HCT116 (cell line): ENCODE measurements at regions not wholly inside any gene's neighbourhood (a gene's known extent, or its start where the extent isn't known, plus 50 kb on each side); places are given as distances from the start of the nearest gene placed in this dataset.

Experiments
- ATAC-seq: fragments of 200-7000 bp; cut with Tn5 transposase; 2 replicates; pipeline ENCODE4 v1.9.1; 2020; ENCODE audit warnings: mild to moderate bottlenecking, moderate library complexity
- BruUV-seq: library from RNA; stranded (reverse); fragments of 400-500 nt; replicated peaks from 2 replicates; lab custom pipeline; 2021; lab: Mats Ljungman, UMichigan
- CTCF ChIA-PET: fragments of 300-600 bp; sonication (Branson Sonifier 250); formaldehyde crosslinking; loops from one replicate; lab custom pipeline; 2021; ENCODE audit warnings: antibody characterized with exemption; lab: Charles Lee
- POLR2A ChIA-PET: fragments of 300-600, 350-600 bp; sonication (Branson Sonifier 250); formaldehyde crosslinking; loops from one replicate; lab custom pipeline; 2021; ENCODE audit warnings: antibody characterized with exemption; lab: Charles Lee
- RAD21 ChIA-PET, 2 experiments: fragments of 300-600 bp; sonication (Branson Sonifier 250); formaldehyde crosslinking; loops; one replicate each; lab custom pipeline; 2023; ENCODE audit warnings: low total read pairs in 2 of 2; ENCODE audit not compliant: uncharacterized antibody in 2 of 2, unreplicated experiment in 2 of 2, low non-redundant PET in 1 of 2; lab: Charles Lee
- DNase-seq: peaks from one replicate; pipeline ENCODE4 v3.0.0-alpha.2; 2010; ENCODE audit warnings: low read depth, low spot score
- H2AFZ ChIP-seq: fragments of 200-600 bp; shearing (Covaris generic), sonication (generic); 2 replicates; pipeline ENCODE4 v1.6.1; 2017; ENCODE audit warnings: low read depth, mixed run types, mixed read lengths, antibody characterized with exemption, low read length; ENCODE audit not compliant: poor library complexity, severe bottlenecking
- H3K27ac ChIP-seq: 2 replicates; pipeline ENCODE4 v1.5.1; 2012; ENCODE audit warnings: low read depth, low read length
- H3K27me3 ChIP-seq: fragments of 200-600 bp; sonication (generic); 2 replicates; pipeline ENCODE4 v1.6.1; 2016; ENCODE audit warnings: mixed run types, low read length, mixed read lengths; ENCODE audit not compliant: insufficient read depth
- H3K36me3 ChIP-seq, 2 experiments: fragments of 200-500 bp in 1 of 2; fragments of 200-600 bp in 1 of 2; sonication (Bioruptor generic) in 1 of 2; sonication (generic) in 1 of 2; 2 replicates each; pipeline versions ENCODE4 v1.5.1 to v1.6.1; 2014 to 2016; ENCODE audit warnings: low read length in 2 of 2, inconsistent platforms in 1 of 2, mixed read lengths in 1 of 2, mixed run types in 1 of 2; ENCODE audit not compliant: insufficient read depth in 2 of 2, control insufficient read depth in 1 of 2
- H3K4me1 ChIP-seq, 2 experiments: fragments of 200-600 bp in 1 of 2; sonication (generic) in 1 of 2; 2 replicates each; pipeline versions ENCODE4 v1.5.1 to v1.6.1; 2012 to 2017; ENCODE audit warnings: low read length in 2 of 2, inconsistent platforms in 1 of 2, mild to moderate bottlenecking in 1 of 2, mixed read lengths in 1 of 2, mixed run types in 1 of 2, moderate library complexity in 1 of 2; ENCODE audit not compliant: insufficient read depth in 2 of 2, control insufficient read depth in 1 of 2
- H3K4me2 ChIP-seq: fragments of 200-600 bp; sonication (generic); 2 replicates; pipeline ENCODE4 v1.6.1; 2017; ENCODE audit warnings: mixed run types, low read length, mixed read lengths
- H3K4me3 ChIP-seq, 2 experiments: fragments of 200-600 bp in 1 of 2; sonication (generic) in 1 of 2; replicated peaks in 1 of 2; 2 replicates each; pipeline ENCODE4 v1.5.1; 2011 to 2016; ENCODE audit warnings: low read length in 2 of 2, control low read depth in 1 of 2, low read depth in 1 of 2, mild to moderate bottlenecking in 1 of 2, mixed read lengths in 1 of 2, mixed run types in 1 of 2
- H3K79me2 ChIP-seq: fragments of 200-600 bp; sonication (generic); 2 replicates; pipeline ENCODE4 v1.6.1; 2017; ENCODE audit warnings: mild to moderate bottlenecking, mixed run types, low read length, moderate library complexity, mixed read lengths; ENCODE audit not compliant: insufficient read depth
- H3K9ac ChIP-seq: fragments of 200-600 bp; sonication (generic); 2 replicates; pipeline ENCODE4 v1.6.1; 2016; ENCODE audit warnings: low read length, mixed read lengths
- H3K9me2 ChIP-seq: fragments of 200-600 bp; sonication (generic), shearing (Covaris generic); 2 replicates; pipeline ENCODE4 v1.6.1; 2017; ENCODE audit warnings: mixed run types, mild to moderate bottlenecking, moderate library complexity; ENCODE audit not compliant: insufficient read depth
- H3K9me3 ChIP-seq, 2 experiments: fragments of 200-500 bp in 1 of 2; fragments of 200-600 bp in 1 of 2; sonication (Bioruptor generic) in 1 of 2; sonication (generic) in 1 of 2; 2 replicates each; pipeline ENCODE4 v1.6.1; 2014 to 2017; ENCODE audit warnings: low read length in 2 of 2, mixed read lengths in 2 of 2, inconsistent platforms in 1 of 2, low read depth in 1 of 2, mild to moderate bottlenecking in 1 of 2, mixed run types in 1 of 2, moderate library complexity in 1 of 2; ENCODE audit not compliant: control insufficient read depth in 1 of 2, insufficient read depth in 1 of 2
- H4K20me1 ChIP-seq: fragments of 200-600 bp; sonication (generic), shearing (Covaris generic); 2 replicates; pipeline ENCODE4 v1.6.1; 2017; ENCODE audit warnings: mixed run types, mild to moderate bottlenecking, moderate library complexity; ENCODE audit not compliant: insufficient read depth
- CBX3 ChIP-seq: IDR thresholded peaks from 2 replicates; pipeline ENCODE4 v1.6.1; 2012; ENCODE audit warnings: low read depth
- CEBPB ChIP-seq: IDR thresholded peaks from 2 replicates; pipeline ENCODE4 v1.6.1; 2012; ENCODE audit warnings: low read depth
- EZH2phosphoT487 ChIP-seq: fragments of 200-600 bp; IDR thresholded peaks from 2 replicates; pipeline ENCODE4 v1.6.1; 2018; ENCODE audit warnings: antibody characterized with exemption, borderline replicate concordance
- FOSL1 ChIP-seq: IDR thresholded peaks from 2 replicates; pipeline ENCODE4 v1.6.1; 2012; ENCODE audit warnings: low read depth
- REST ChIP-seq: IDR thresholded peaks from 2 replicates; pipeline ENCODE4 v1.6.1; 2012; ENCODE audit warnings: low read depth
- TCF7L2 ChIP-seq: IDR thresholded peaks from 2 replicates; pipeline ENCODE4 v1.7.0; 2011; ENCODE audit warnings: borderline replicate concordance, inconsistent platforms; ENCODE audit not compliant: insufficient read depth, insufficient read length; ENCODE audit errors: extremely low read depth
- ZFX ChIP-seq: fragments of 450-650 bp; IDR thresholded peaks from 2 replicates; pipeline ENCODE4 v1.6.1; 2017
- ZNF274 ChIP-seq: fragments of 200-500 bp; sonication (Bioruptor generic); IDR thresholded peaks from 2 replicates; pipeline ENCODE4 v1.6.1; 2014; ENCODE audit warnings: mild to moderate bottlenecking, low read depth, low read length, inconsistent platforms
- intact Hi-C: fragments of 100-400 bp; cut with micrococcal nuclease; formaldehyde crosslinking; loops from 2 replicates; pipeline ENCODE4 v1.10.0; 2022
- TF ChIP-seq, protein P1 (sequence below): IDR thresholded peaks from 2 replicates; pipeline ENCODE4 v1.6.1; 2012

DNA sequence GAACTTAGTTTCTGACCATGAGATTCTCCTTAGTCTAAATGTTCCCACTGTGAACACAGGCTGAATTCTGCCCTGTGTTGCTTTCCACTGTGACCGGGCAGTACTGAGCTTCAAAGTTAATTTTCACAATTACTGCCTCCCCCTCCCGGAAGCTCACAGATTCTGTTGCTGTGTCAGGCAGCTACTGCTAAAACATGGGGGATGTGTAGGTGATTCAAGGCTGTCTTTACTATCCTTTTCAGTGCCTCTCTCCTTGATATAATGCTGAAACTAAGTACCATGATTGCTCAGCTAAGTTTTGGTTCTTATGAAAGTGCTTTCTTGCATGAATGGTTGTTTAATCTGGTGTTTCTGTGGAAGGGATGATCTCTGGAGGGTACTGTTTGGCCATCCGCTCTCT, 428.3 kb upstream of the NOVA1 start:
- ChIA-PET RAD21 (no interaction called here), POLR2A (no interaction called here), CTCF (no interaction called here)
- Histone ChIP-seq H3K9ac (no peak overlapping the region), H3K9me3 (peaks cover 3 to 23% of the 10 kb centered on the region in 2 experiments; a peak in 3 of 4 replicates), H4K20me1 (no peaks in the 10 kb centered on the region), H3K4me3 (no peak overlapping the region), H2AFZ (no peak overlapping the region), H3K9me2 (no peaks in the 10 kb centered on the region), H3K4me1 (no peaks in the 10 kb centered on the region), H3K27me3 (no peaks in the 10 kb centered on the region), H3K79me2 (no peaks in the 10 kb centered on the region), H3K4me2 (no peak overlapping the region), H3K36me3 (no peaks in the 10 kb centered on the region), H3K27ac (no peak overlapping the region)
- no peak for DNase-seq
- BruUV-seq: no TSS peak
- intact Hi-C loops: no loop called here
- TF ChIP-seq FOSL1 (no peak), CEBPB (no peak), ZNF274 (no peak), TCF7L2 (no peak), CBX3 (no peak), ZFX (no peak), EZH2phosphoT487 (no peak), REST (no peak)
- TF ChIP-seq, protein P1, sequence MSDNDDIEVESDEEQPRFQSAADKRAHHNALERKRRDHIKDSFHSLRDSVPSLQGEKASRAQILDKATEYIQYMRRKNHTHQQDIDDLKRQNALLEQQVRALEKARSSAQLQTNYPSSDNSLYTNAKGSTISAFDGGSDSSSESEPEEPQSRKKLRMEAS: no peak
- ATAC-seq: no peak
